KMS-11 (cell line): ENCODE measurements at regions not wholly inside any gene's neighbourhood (a gene's known extent, or its start where the extent isn't known, plus 50 kb on each side); places are given as distances from the start of the nearest gene placed in this dataset.

Experiments used
- H2AFZ ChIP-seq: fragments of 200-600 bp; sonication (generic); 2 replicates; pipeline ENCODE4 v1.6.1; 2016; ENCODE audit warnings: antibody characterized with exemption, mixed run types, low read depth
- H3K27ac ChIP-seq: fragments of 200-600 bp; sonication (generic); 2 replicates; pipeline ENCODE4 v1.6.1; 2016; ENCODE audit warnings: mild to moderate bottlenecking, mixed run types
- H3K27me3 ChIP-seq: fragments of 200-600 bp; sonication (generic); 2 replicates; pipeline ENCODE4 v1.6.1; 2017; ENCODE audit warnings: mild to moderate bottlenecking, low read depth, mixed run types, moderate library complexity; ENCODE audit not compliant: insufficient read depth
- H3K36me3 ChIP-seq: fragments of 200-600 bp; sonication (generic); 2 replicates; pipeline ENCODE4 v1.6.1; 2017; ENCODE audit warnings: mild to moderate bottlenecking, mixed run types; ENCODE audit not compliant: insufficient read depth
- H3K4me1 ChIP-seq: fragments of 200-600 bp; sonication (generic); 2 replicates; pipeline ENCODE4 v1.6.1; 2016; ENCODE audit warnings: mild to moderate bottlenecking, low read depth, mixed run types; ENCODE audit not compliant: poor library complexity, severe bottlenecking
- H3K4me2 ChIP-seq: fragments of 200-600 bp; sonication (generic); 2 replicates; pipeline ENCODE4 v1.7.0; 2016; ENCODE audit warnings: mild to moderate bottlenecking, mixed run types
- H3K4me3 ChIP-seq: fragments of 200-600 bp; sonication (generic); IDR thresholded peaks from 2 replicates; pipeline ENCODE4 v1.6.1; 2017; ENCODE audit warnings: low read depth, low read length, mixed read lengths; ENCODE audit not compliant: insufficient read depth
- H3K79me2 ChIP-seq: fragments of 200-600 bp; sonication (generic); 2 replicates; pipeline ENCODE4 v1.6.1; 2016; ENCODE audit warnings: low read depth, mixed run types; ENCODE audit not compliant: insufficient read depth
- H3K9ac ChIP-seq: fragments of 200-600 bp; sonication (generic); 2 replicates; pipeline ENCODE4 v1.6.1; 2016; ENCODE audit warnings: mild to moderate bottlenecking, mixed run types
- H4K20me1 ChIP-seq: fragments of 200-600 bp; sonication (generic); 2 replicates; pipeline ENCODE4 v1.6.1; 2016; ENCODE audit warnings: mild to moderate bottlenecking, mixed run types; ENCODE audit not compliant: insufficient read depth
- TF ChIP-seq, protein P1 (sequence below): fragments of 200-600 bp; sonication (generic); conservative IDR thresholded peaks from 2 replicates; pipeline ENCODE4 v1.6.1; 2017; ENCODE audit warnings: low read depth, mild to moderate bottlenecking, antibody characterized with exemption, low read length, moderate library complexity, mixed read lengths

DNA sequence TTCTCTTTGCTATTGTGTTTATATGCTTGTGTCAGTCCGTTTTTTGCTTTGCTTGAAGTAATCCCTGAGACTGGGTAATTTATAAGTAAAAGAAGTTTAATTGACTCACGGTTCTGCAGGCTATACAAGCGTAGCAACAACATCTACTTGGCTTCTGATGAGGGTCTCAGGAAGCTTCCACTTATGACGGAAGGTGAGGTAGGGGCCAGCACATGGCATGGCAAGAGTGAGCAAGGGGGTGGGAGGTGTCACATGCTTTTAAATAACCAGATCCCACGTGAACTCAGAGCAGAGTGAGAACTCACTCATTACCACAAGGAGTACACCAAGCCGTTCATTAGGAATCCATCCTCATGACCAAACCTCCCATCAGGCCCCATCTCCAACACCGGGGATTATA lies 540.3 kb downstream of the TDRD15 start:
- no peaks in the 10 kb centered on the region for H3K4me1 ChIP-seq
- TF ChIP-seq, protein P1, sequence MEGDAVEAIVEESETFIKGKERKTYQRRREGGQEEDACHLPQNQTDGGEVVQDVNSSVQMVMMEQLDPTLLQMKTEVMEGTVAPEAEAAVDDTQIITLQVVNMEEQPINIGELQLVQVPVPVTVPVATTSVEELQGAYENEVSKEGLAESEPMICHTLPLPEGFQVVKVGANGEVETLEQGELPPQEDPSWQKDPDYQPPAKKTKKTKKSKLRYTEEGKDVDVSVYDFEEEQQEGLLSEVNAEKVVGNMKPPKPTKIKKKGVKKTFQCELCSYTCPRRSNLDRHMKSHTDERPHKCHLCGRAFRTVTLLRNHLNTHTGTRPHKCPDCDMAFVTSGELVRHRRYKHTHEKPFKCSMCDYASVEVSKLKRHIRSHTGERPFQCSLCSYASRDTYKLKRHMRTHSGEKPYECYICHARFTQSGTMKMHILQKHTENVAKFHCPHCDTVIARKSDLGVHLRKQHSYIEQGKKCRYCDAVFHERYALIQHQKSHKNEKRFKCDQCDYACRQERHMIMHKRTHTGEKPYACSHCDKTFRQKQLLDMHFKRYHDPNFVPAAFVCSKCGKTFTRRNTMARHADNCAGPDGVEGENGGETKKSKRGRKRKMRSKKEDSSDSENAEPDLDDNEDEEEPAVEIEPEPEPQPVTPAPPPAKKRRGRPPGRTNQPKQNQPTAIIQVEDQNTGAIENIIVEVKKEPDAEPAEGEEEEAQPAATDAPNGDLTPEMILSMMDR = no peak

DNA sequence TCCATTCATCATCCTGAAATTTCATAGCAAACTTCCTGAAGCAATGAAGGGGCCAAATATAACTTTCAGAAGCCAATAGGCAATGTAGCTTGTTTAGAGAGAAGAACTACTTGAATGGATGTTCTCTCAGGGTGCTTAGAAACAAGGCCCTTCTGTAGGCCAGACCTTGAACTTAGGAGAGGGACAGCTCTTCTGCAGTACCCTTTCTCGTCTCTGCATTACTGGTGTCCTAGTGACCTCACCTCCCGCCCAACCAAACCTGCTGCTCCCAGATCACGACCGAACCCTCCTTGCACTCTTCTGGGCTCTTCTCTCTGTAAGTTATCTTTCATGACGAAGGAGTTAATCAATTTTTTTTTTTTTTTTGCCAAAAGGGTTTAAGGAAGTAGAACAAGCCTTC lies 543.9 kb downstream of the TDRD15 start:
- Histone ChIP-seq H3K36me3 (no peaks in the 10 kb centered on the region), H2AFZ (no peak overlapping the region), H3K27ac (no peak overlapping the region), H3K4me1 (no peaks in the 10 kb centered on the region), H3K79me2 (no peaks in the 10 kb centered on the region), H3K27me3 (no peaks in the 10 kb centered on the region), H4K20me1 (no peaks in the 10 kb centered on the region), H3K4me2 (no peak overlapping the region), H3K4me3 (no peak overlapping the region), H3K9ac (no peak overlapping the region)
- TF ChIP-seq, protein P1 = no peak

More for the DNA sequence above, 540.3 kb downstream of the TDRD15 start:
- Histone ChIP-seq H3K4me2 (no peak overlapping the region), H3K36me3 (no peaks in the 10 kb centered on the region), H3K79me2 (no peaks in the 10 kb centered on the region), H2AFZ (no peak overlapping the region), H3K4me3 (no peak overlapping the region), H3K27me3 (no peaks in the 10 kb centered on the region), H3K27ac (no peak overlapping the region), H4K20me1 (no peaks in the 10 kb centered on the region), H3K9ac (no peak overlapping the region)

DNA sequence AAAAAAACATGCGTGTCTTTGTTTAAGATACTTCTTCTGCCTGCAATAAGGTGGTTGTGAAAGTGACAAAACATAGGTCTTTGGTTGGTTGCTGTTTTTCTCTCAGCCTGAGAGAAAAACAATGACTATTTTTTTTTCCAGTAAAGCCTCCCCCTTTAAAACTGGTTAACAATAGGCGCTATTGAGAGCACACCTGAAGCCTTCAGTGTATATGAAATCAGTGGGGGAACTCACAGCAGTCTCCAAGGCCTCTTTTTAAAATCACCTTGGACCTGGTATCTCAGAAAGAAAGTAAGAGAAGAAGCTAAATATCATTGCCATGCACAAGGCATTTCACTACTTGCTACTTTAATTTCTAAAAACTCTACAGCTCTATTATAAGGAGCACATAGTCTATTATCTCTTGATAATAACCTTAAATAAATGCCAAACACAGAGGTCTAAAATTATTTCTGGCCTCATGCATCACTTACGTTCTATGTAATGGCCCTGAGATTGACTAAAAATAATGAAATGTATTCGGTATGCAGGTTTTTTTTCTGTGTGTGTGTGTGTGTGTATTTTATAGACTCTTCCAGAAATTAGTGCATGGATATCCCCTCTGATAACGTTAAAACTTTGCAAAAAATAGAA lies 544.4 kb downstream of the TDRD15 start:
- Histone ChIP-seq H3K27ac (no peak overlapping the region), H3K4me3 (no peak overlapping the region), H3K79me2 (no peaks in the 10 kb centered on the region), H3K4me1 (no peaks in the 10 kb centered on the region), H2AFZ (no peak overlapping the region), H3K9ac (no peak overlapping the region), H3K27me3 (no peaks in the 10 kb centered on the region), H3K36me3 (no peaks in the 10 kb centered on the region), H4K20me1 (no peaks in the 10 kb centered on the region), H3K4me2 (no peak overlapping the region)
- TF ChIP-seq, protein P1 = no peak

DNA sequence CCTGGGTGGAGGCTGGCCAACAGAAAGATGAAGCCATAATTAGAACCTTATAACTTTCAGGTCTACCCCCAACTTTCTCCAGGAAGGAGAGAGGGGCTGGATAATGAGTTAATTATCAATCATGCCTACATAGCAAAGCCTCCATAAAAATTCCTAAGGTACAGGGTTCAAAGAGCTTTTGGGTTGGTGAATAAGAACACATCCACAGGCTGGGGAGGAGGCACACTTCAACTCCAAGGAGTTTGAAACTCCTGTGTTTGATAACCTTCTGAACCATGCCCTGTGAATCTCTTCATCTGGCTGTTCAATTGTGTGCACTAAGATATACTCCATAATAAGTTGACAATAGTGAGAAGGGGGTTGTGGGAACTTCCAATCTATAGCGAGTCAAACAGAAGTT lies 552.3 kb downstream of the TDRD15 start:
- Histone ChIP-seq H3K9ac (no peak overlapping the region), H2AFZ (no peak overlapping the region), H3K79me2 (no peaks in the 10 kb centered on the region), H3K27me3 (no peaks in the 10 kb centered on the region), H3K4me2 (no peak overlapping the region), H3K4me3 (no peak overlapping the region), H3K27ac (no peak overlapping the region), H4K20me1 (no peaks in the 10 kb centered on the region), H3K4me1 (no peaks in the 10 kb centered on the region), H3K36me3 (no peaks in the 10 kb centered on the region)
- TF ChIP-seq, protein P1 = no peak
